SK-N-SH (cell line): ENCODE measurements at regions not wholly inside any gene's neighbourhood (a gene's known extent, or its start where the extent isn't known, plus 50 kb on each side); places are given as distances from the start of the nearest gene placed in this dataset.

Experiments
- CTCF ChIA-PET: fragments of 300-600, 350-600 bp; formaldehyde crosslinking; extraction: SDS; loops from one replicate; lab custom pipeline; 2021; lab: Yijun Ruan, JAX
- POLR2A ChIA-PET: fragments of 350-600 bp; sonication (Branson Sonifier 250); formaldehyde crosslinking; extraction: SDS; loops from one replicate; lab custom pipeline; 2020; ENCODE audit warnings: antibody characterized with exemption, inconsistent platforms; lab: Yijun Ruan, JAX
- DNase-seq: peaks from one replicate; pipeline ENCODE4 v3.0.0; 2012
- H2AFZ ChIP-seq: fragments of 200-600 bp; sonication (generic); 2 replicates; pipeline ENCODE4 v1.8.1; 2016; ENCODE audit warnings: antibody characterized with exemption, mild to moderate bottlenecking, low read depth
- H3F3A ChIP-seq: fragments of 200-600 bp; sonication (generic); replicated peaks from 2 replicates; pipeline ENCODE3; 2016; ENCODE audit warnings: antibody characterized with exemption, mild to moderate bottlenecking; ENCODE audit not compliant: insufficient read depth
- H3K27ac ChIP-seq, 2 experiments: fragments of 200-500 bp in 1 of 2; fragments of 200-600 bp in 1 of 2; sonication (Bioruptor generic) in 1 of 2; sonication (generic), shearing (Covaris generic) in 1 of 2; 2 replicates each; pipeline versions ENCODE4 v1.5.1 to v1.6.1; 2014 to 2016; ENCODE audit warnings: low read depth in 2 of 2, inconsistent platforms in 1 of 2, low read length in 1 of 2, mild to moderate bottlenecking in 1 of 2, mixed read lengths in 1 of 2
- H3K27me3 ChIP-seq: fragments of 200-600 bp; sonication (generic), shearing (Covaris generic); 2 replicates; pipeline ENCODE4 v1.6.1; 2016; ENCODE audit warnings: mixed run types; ENCODE audit not compliant: insufficient read depth
- H3K36me3 ChIP-seq, 2 experiments: fragments of 200-500 bp in 1 of 2; fragments of 200-600 bp in 1 of 2; sonication (Bioruptor generic) in 1 of 2; sonication (generic) in 1 of 2; replicated peaks in 1 of 2; 2 replicates each; pipeline versions ENCODE3 to v1.5.1; 2014 to 2016; ENCODE audit warnings: low read length in 1 of 2, mild to moderate bottlenecking in 1 of 2; ENCODE audit not compliant: insufficient read depth in 2 of 2, control insufficient read depth in 1 of 2
- H3K4me1 ChIP-seq, 2 experiments: fragments of 200-500 bp in 1 of 2; fragments of 200-600 bp in 1 of 2; sonication (Bioruptor generic) in 1 of 2; sonication (generic), shearing (Covaris generic) in 1 of 2; 2 replicates each; pipeline versions ENCODE4 v1.5.1 to v1.6.1; 2014 to 2016; ENCODE audit warnings: low read depth in 1 of 2, low read length in 1 of 2, mixed run types in 1 of 2; ENCODE audit not compliant: insufficient read depth in 2 of 2, control insufficient read depth in 1 of 2
- H3K4me2 ChIP-seq: fragments of 200-600 bp; sonication (generic), shearing (Covaris generic); 2 replicates; pipeline ENCODE4 v1.6.1; 2017; ENCODE audit warnings: mixed run types
- H3K4me3 ChIP-seq, 2 experiments: fragments of 200-500 bp in 1 of 2; fragments of 200-600 bp in 1 of 2; sonication (Bioruptor generic) in 1 of 2; sonication (generic), shearing (Covaris generic) in 1 of 2; 2 replicates each; pipeline versions ENCODE4 v1.5.1 to v1.8.1; 2014 to 2016; ENCODE audit warnings: low read depth in 2 of 2, inconsistent platforms in 1 of 2, low read length in 1 of 2, mild to moderate bottlenecking in 1 of 2, mixed read lengths in 1 of 2, moderate library complexity in 1 of 2
- H3K79me2 ChIP-seq: fragments of 200-600 bp; sonication (generic); 2 replicates; pipeline ENCODE4 v1.8.1; 2017; ENCODE audit warnings: mild to moderate bottlenecking; ENCODE audit not compliant: insufficient read depth
- H3K9ac ChIP-seq: fragments of 200-600 bp; sonication (generic); 2 replicates; pipeline ENCODE4 v1.6.1; 2017; ENCODE audit warnings: mixed run types
- H3K9me2 ChIP-seq: fragments of 200-600 bp; sonication (generic); 2 replicates; pipeline ENCODE4 v1.6.1; 2017; ENCODE audit warnings: mixed run types
- H3K9me3 ChIP-seq: fragments of 200-600 bp; sonication (generic); 2 replicates; pipeline ENCODE4 v1.6.1; 2017; ENCODE audit warnings: mixed run types, mild to moderate bottlenecking, moderate library complexity
- H4K20me1 ChIP-seq: fragments of 200-600 bp; sonication (generic); 2 replicates; pipeline ENCODE4 v1.6.1; 2017; ENCODE audit warnings: mild to moderate bottlenecking, mixed run types; ENCODE audit not compliant: insufficient read depth
- CHD2 ChIP-seq: fragments of 150-350 bp; IDR thresholded peaks from 2 replicates; pipeline ENCODE4 v1.6.1; 2018; ENCODE audit warnings: low read length; ENCODE audit not compliant: partially characterized antibody
- CTCF ChIP-seq: fragments of 200-600 bp; sonication (generic); IDR thresholded peaks from 2 replicates; pipeline ENCODE4 v1.6.1; 2017; ENCODE audit warnings: antibody characterized with exemption, mild to moderate bottlenecking, moderate library complexity
- EP300 ChIP-seq, 2 experiments: IDR thresholded peaks; 2 replicates each; pipeline versions ENCODE4 v1.4.0 to v1.6.1; 2012; ENCODE audit warnings: borderline replicate concordance in 1 of 2, low read depth in 1 of 2, low read length in 1 of 2
- EZH2phosphoT487 ChIP-seq: fragments of 200-600 bp; sonication (generic); IDR thresholded peaks from 2 replicates; pipeline ENCODE4 v1.6.1; 2017; ENCODE audit warnings: low read depth, mixed run types, mild to moderate bottlenecking, antibody characterized with exemption, moderate library complexity, borderline replicate concordance
- FOSL2 ChIP-seq: IDR thresholded peaks from 2 replicates; pipeline ENCODE4 v1.4.0; 2012; ENCODE audit warnings: low read depth, mild to moderate bottlenecking, moderate library complexity, borderline replicate concordance
- GABPA ChIP-seq: IDR thresholded peaks from 2 replicates; pipeline ENCODE4 v1.4.0; 2012; ENCODE audit warnings: low read depth, mild to moderate bottlenecking
- MXI1 ChIP-seq: IDR thresholded peaks from 2 replicates; pipeline ENCODE4 v1.6.1; 2012; ENCODE audit warnings: mild to moderate bottlenecking, low read depth, low read length, improper control_type of control experiment
- NRF1 ChIP-seq: IDR thresholded peaks from 2 replicates; pipeline ENCODE4 v1.6.1; 2012; ENCODE audit warnings: low read depth, mild to moderate bottlenecking, low read length
- RAD21 ChIP-seq: IDR thresholded peaks from 2 replicates; pipeline ENCODE4 v1.6.1; 2012; ENCODE audit warnings: mild to moderate bottlenecking, low read length
- RCOR1 ChIP-seq: fragments of 150-350 bp; IDR thresholded peaks from 2 replicates; pipeline ENCODE4 v1.6.1; 2017; ENCODE audit warnings: antibody characterized with exemption, low read length
- REST ChIP-seq: IDR thresholded peaks from 2 replicates; pipeline ENCODE4 v1.6.1; 2012; ENCODE audit warnings: mild to moderate bottlenecking, low read depth, low read length, moderate library complexity
- RFX5 ChIP-seq: IDR thresholded peaks from 2 replicates; pipeline ENCODE4 v1.6.1; 2012; ENCODE audit warnings: mild to moderate bottlenecking, improper control_type of control experiment, low read length
- SMC3 ChIP-seq: IDR thresholded peaks from 2 replicates; pipeline ENCODE4 v1.6.1; 2012; ENCODE audit warnings: low read depth, low read length, improper control_type of control experiment
- TEAD4 ChIP-seq: IDR thresholded peaks from 2 replicates; pipeline ENCODE4 v1.4.0; 2012; ENCODE audit warnings: mild to moderate bottlenecking, borderline replicate concordance; ENCODE audit not compliant: insufficient read depth
- USF1 ChIP-seq: IDR thresholded peaks from 2 replicates; pipeline ENCODE4 v1.4.0; 2012; ENCODE audit warnings: low read depth, borderline replicate concordance
- USF2 ChIP-seq: fragments of 150-350 bp; IDR thresholded peaks from 2 replicates; pipeline ENCODE4 v1.6.1; 2017; ENCODE audit warnings: antibody characterized with exemption, low read length, low read depth, borderline replicate concordance
- ZBTB33 ChIP-seq: IDR thresholded peaks from 2 replicates; pipeline ENCODE4 v1.4.0; 2012; ENCODE audit warnings: low read depth, borderline replicate concordance
- WGBS: methylation state at CpG from one replicate; pipeline ENCODE4 v1.1.6; 2017; ENCODE audit warnings: low lambda C conversion rate; 5-methylcytosine and 5-hydroxymethylcytosine counted together

- Histone ChIP-seq H3F3A (no peaks in the 10 kb centered on the region), H3K9ac (no peak overlapping the region), H3K79me2 (no peaks in the 10 kb centered on the region), H3K27me3 (no peaks in the 10 kb centered on the region), H3K27ac (no peak overlapping the region), H2AFZ (no peak overlapping the region), H3K9me3 (no peaks in the 10 kb centered on the region), H3K4me3 (no peak overlapping the region), H3K4me1 (peaks cover 0 to 4% of the 10 kb centered on the region in 2 experiments; a peak in 2 of 4 replicates), H3K36me3 (no peaks in the 10 kb centered on the region), H3K9me2 (no peaks in the 10 kb centered on the region), H4K20me1 (no peaks in the 10 kb centered on the region), H3K4me2 (no peak overlapping the region)
- ChIA-PET POLR2A (no interaction called here), CTCF (interaction anchor here (2.3 kb wide), 1 partner anchor 15 kb away, joined by 6 read pairs; no protein-coding TSS in a partner anchor)
- 24% methylated on average over 2 of the region's 2 CpGs for WGBS
- no peak for DNase-seq
- TF ChIP-seq GABPA (no peak), CHD2 (no peak), EP300 (IDR thresholded peaks at IDR 0.05; ENCODE audit: borderline replicate concordance in 1 of 2, low read depth in 1 of 2, low read length in 1 of 2) (no peak), ZBTB33 (no peak), USF2 (no peak), MXI1 (no peak), USF1 (no peak)
Observed at GRCh38 chr11:15635521-15635920, 520.8 kb downstream of the INSC start.

GRCh38 chr11:15636521-15637089 lies 521.9 kb downstream of the INSC start:
- Histone ChIP-seq H3K4me1 (peaks cover 0 to 12% of the 10 kb centered on the region in 2 experiments; a peak in 2 of 4 replicates), H4K20me1 (no peaks in the 10 kb centered on the region), H3K27ac (no peak overlapping the region), H3K9me2 (no peaks in the 10 kb centered on the region), H2AFZ (no peak overlapping the region), H3K27me3 (no peaks in the 10 kb centered on the region), H3K79me2 (no peaks in the 10 kb centered on the region), H3F3A (no peaks in the 10 kb centered on the region), H3K4me3 (no peak overlapping the region), H3K36me3 (no peaks in the 10 kb centered on the region), H3K4me2 (no peak overlapping the region), H3K9me3 (no peaks in the 10 kb centered on the region), H3K9ac (no peak overlapping the region)
- ChIA-PET POLR2A (no interaction called here), CTCF (interaction anchor here (0.9 to 2.3 kb wide), 4 partner anchors 8 to 15 kb away, joined by 3 to 6 read pairs (median 4); no protein-coding TSS in a partner anchor)
- DNase-seq: no peak
- 26% methylated on average over 3 of the region's 3 CpGs for WGBS
- TF ChIP-seq RAD21 (no peak), EP300 (IDR thresholded peaks at IDR 0.05; ENCODE audit: borderline replicate concordance in 1 of 2, low read depth in 1 of 2, low read length in 1 of 2) (no peak), RCOR1 (no peak), EZH2phosphoT487 (no peak), TEAD4 (no peak), RFX5 (no peak), CTCF (no peak), REST (no peak), SMC3 (no peak), NRF1 (no peak), FOSL2 (no peak), MXI1 (no peak)
